GDM1 (cell line): ENCODE measurements at regions not wholly inside any gene's neighbourhood (a gene's known extent, or its start where the extent isn't known, plus 50 kb on each side); places are given as distances from the start of the nearest gene placed in this dataset.
"Not testable (repeated sequence)": the region's sequence is repeated elsewhere in the genome, so short reads cannot be mapped to it uniquely, and the experiment has no call there.

ENCODE experiments used
- DNase-seq: peaks from one replicate; lab custom pipeline; 2025; lab: John Stamatoyannopoulos, UW

GRCh38 chr21:20261364-20261763, 736.8 kb upstream of the NCAM2 start:
- no peak for DNase-seq

- no peak for DNase-seq
These were observed 732.3 kb upstream of the NCAM2 start for GRCh38 chr21:20265707-20266440.

GRCh38 chr21:20266441-20266710, 731.8 kb upstream of the NCAM2 start:
- no peak for DNase-seq

GRCh38 chr21:20270365-20271055, 727.7 kb upstream of the NCAM2 start:
- no peak for DNase-seq

GRCh38 chr21:20272791-20273362, 725.3 kb upstream of the NCAM2 start:
- DNase-seq = peak; percentile 17

- DNase-seq = no peak
These were observed 721.8 kb upstream of the NCAM2 start for GRCh38 chr21:20276377-20276776.

GRCh38 chr21:20276954-20277353, 721.3 kb upstream of the NCAM2 start:
- DNase-seq = no peak

GRCh38 chr21:20283836-20284235, 714.4 kb upstream of the NCAM2 start:
- no peak for DNase-seq

- DNase-seq = no peak
These were observed 705.9 kb upstream of the NCAM2 start for GRCh38 chr21:20292280-20292679.

- DNase-seq = not testable (repeated sequence)
These were observed 705.4 kb upstream of the NCAM2 start for GRCh38 chr21:20292854-20293253.

GRCh38 chr21:20301395-20301794, 696.8 kb upstream of the NCAM2 start:
- no peak for DNase-seq

GRCh38 chr21:20302084-20302483, 696.1 kb upstream of the NCAM2 start:
- DNase-seq = no peak

- DNase-seq = no peak
These were observed 691.4 kb upstream of the NCAM2 start for GRCh38 chr21:20306836-20307235.

GRCh38 chr21:20308586-20309315, 689.5 kb upstream of the NCAM2 start:
- no peak for DNase-seq

GRCh38 chr21:20311234-20311787, 686.9 kb upstream of the NCAM2 start:
- DNase-seq = no peak

GRCh38 chr21:20313013-20313412, 685.2 kb upstream of the NCAM2 start:
- DNase-seq = no peak

GRCh38 chr21:20315042-20315441, 683.2 kb upstream of the NCAM2 start:
- DNase-seq = no peak

GRCh38 chr21:20329636-20330035, 668.6 kb upstream of the NCAM2 start:
- DNase-seq = no peak

GRCh38 chr21:20330652-20331051, 667.6 kb upstream of the NCAM2 start:
- DNase-seq = no peak

- DNase-seq = no peak
These were observed 663.6 kb upstream of the NCAM2 start for GRCh38 chr21:20334585-20334984.

- no peak for DNase-seq
These were observed 656.8 kb upstream of the NCAM2 start for GRCh38 chr21:20341431-20341830.

GRCh38 chr21:20343186-20343585, 655.0 kb upstream of the NCAM2 start:
- DNase-seq = no peak

- DNase-seq = no peak
These were observed 647.1 kb upstream of the NCAM2 start for GRCh38 chr21:20351138-20351537.
